ENCODE measurements at regions not wholly inside any gene's neighbourhood (a gene's known extent, or its start where the extent isn't known, plus 50 kb on each side); places are given as distances from the start of the nearest gene placed in this dataset.

GRCh38 chr13:22135446-22135845 lies 464.6 kb downstream of the FGF9 start:
- DNase-seq = no peak

GRCh38 chr13:22137361-22138050 lies 466.6 kb downstream of the FGF9 start:
- DNase-seq = no peak

GRCh38 chr13:22138947-22139346 lies 468.1 kb downstream of the FGF9 start:
- no peak for DNase-seq

GRCh38 chr13:22141716-22142115 lies 470.8 kb downstream of the FGF9 start:
- no peak for DNase-seq

GRCh38 chr13:22143671-22144070 lies 472.8 kb downstream of the FGF9 start:
- DNase-seq = no peak

GRCh38 chr13:22144806-22145205 lies 473.9 kb downstream of the FGF9 start:
- DNase-seq = no peak

- DNase-seq = no peak
Observed at GRCh38 chr13:22148187-22148586, 477.3 kb downstream of the FGF9 start.

GRCh38 chr13:22152751-22153150 lies 481.9 kb downstream of the FGF9 start:
- no peak for DNase-seq

- DNase-seq = no peak
Observed at GRCh38 chr13:22154041-22154440, 483.2 kb downstream of the FGF9 start.

- DNase-seq = no peak
Observed at GRCh38 chr13:22161871-22162270, 491.0 kb downstream of the FGF9 start.

- DNase-seq = no peak
Observed at GRCh38 chr13:22162889-22163288, 492.0 kb downstream of the FGF9 start.

- DNase-seq = no peak
Observed at GRCh38 chr13:22168437-22169190, 497.7 kb downstream of the FGF9 start.

GRCh38 chr13:22169473-22169872 lies 498.6 kb downstream of the FGF9 start:
- no peak for DNase-seq

GRCh38 chr13:22173610-22174009 lies 502.7 kb downstream of the FGF9 start:
- no peak for DNase-seq

GRCh38 chr13:22175241-22175640 lies 504.4 kb downstream of the FGF9 start:
- DNase-seq = no peak

GRCh38 chr13:22175815-22176214 lies 504.9 kb downstream of the FGF9 start:
- DNase-seq = no peak

GRCh38 chr13:22176968-22177520 lies 506.2 kb downstream of the FGF9 start:
- DNase-seq = no peak

GRCh38 chr13:22178878-22179277 lies 508.0 kb downstream of the FGF9 start:
- no peak for DNase-seq

- no peak for DNase-seq
Observed at GRCh38 chr13:22187329-22187728, 516.5 kb downstream of the FGF9 start.

- DNase-seq = no peak
Observed at GRCh38 chr13:22189176-22190048, 518.5 kb downstream of the FGF9 start.

- no peak for DNase-seq
Observed at GRCh38 chr13:22193070-22193469, 522.2 kb downstream of the FGF9 start.

- DNase-seq = no peak
Observed at GRCh38 chr13:22194106-22194805, 523.4 kb downstream of the FGF9 start.

GRCh38 chr13:22195726-22196125 lies 524.9 kb downstream of the FGF9 start:
- no peak for DNase-seq

All from activated gamma-delta T cell (primary cell).